ENCODE measurements at regions not wholly inside any gene's neighbourhood (a gene's known extent, or its start where the extent isn't known, plus 50 kb on each side); places are given as distances from the start of the nearest gene placed in this dataset.

DNA sequence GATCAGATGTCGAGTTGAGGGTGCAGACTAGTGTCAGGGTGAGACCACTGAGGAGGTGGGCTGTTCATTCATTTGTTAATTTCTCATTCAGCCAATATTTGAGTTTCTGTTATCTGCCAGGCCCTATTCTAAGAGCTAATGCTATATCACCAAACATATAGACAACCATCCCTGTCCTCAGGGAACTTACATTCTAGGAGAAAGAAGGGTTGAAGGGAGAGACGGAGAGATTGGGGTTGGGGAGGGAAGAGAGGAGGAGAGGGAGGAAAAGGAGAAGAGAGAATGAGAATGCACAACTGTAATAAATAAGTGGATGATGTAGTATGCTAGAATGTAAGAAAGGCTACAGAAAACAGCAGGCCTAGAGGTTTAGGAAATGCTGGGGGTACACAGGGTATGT is 129.9 kb upstream of the PITX1 start:
- TF ChIP-seq, protein P1, sequence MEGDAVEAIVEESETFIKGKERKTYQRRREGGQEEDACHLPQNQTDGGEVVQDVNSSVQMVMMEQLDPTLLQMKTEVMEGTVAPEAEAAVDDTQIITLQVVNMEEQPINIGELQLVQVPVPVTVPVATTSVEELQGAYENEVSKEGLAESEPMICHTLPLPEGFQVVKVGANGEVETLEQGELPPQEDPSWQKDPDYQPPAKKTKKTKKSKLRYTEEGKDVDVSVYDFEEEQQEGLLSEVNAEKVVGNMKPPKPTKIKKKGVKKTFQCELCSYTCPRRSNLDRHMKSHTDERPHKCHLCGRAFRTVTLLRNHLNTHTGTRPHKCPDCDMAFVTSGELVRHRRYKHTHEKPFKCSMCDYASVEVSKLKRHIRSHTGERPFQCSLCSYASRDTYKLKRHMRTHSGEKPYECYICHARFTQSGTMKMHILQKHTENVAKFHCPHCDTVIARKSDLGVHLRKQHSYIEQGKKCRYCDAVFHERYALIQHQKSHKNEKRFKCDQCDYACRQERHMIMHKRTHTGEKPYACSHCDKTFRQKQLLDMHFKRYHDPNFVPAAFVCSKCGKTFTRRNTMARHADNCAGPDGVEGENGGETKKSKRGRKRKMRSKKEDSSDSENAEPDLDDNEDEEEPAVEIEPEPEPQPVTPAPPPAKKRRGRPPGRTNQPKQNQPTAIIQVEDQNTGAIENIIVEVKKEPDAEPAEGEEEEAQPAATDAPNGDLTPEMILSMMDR (IDR thresholded peaks at IDR 0.05; ENCODE audit: low read depth, low read length, missing control alignments): no peak
- H3K4me3 ChIP-seq (ENCODE audit: low read depth, low read length): no peak overlapping the region
- no peak for DNase-seq (ENCODE audit: low read depth)

DNA sequence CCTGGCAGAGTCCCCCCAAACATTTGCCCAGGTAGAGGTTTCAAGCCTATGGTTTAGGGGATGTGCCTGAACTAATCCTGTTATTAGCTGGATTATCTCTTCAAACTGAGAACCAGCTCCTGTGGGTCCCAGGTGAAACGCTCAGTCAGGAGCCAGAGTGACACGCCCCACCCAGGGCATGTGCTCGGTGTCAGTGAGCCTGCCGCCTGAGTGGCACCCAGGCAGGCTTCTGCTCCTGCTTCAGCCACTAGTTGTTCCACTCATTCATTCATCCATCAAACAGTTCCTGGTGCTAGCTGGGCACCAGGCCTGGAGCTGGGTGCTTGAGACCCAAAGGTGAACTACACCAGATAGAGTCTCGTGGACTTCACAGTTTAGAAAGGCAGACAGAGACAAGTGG is 129.4 kb upstream of the PITX1 start:
- TF ChIP-seq, protein P1 (IDR thresholded peaks at IDR 0.05; ENCODE audit: low read depth, low read length, missing control alignments): no peak
- DNase-seq (ENCODE audit: low read depth): no peak
- no peak overlapping the region for H3K4me3 ChIP-seq (ENCODE audit: low read depth, low read length)

DNA sequence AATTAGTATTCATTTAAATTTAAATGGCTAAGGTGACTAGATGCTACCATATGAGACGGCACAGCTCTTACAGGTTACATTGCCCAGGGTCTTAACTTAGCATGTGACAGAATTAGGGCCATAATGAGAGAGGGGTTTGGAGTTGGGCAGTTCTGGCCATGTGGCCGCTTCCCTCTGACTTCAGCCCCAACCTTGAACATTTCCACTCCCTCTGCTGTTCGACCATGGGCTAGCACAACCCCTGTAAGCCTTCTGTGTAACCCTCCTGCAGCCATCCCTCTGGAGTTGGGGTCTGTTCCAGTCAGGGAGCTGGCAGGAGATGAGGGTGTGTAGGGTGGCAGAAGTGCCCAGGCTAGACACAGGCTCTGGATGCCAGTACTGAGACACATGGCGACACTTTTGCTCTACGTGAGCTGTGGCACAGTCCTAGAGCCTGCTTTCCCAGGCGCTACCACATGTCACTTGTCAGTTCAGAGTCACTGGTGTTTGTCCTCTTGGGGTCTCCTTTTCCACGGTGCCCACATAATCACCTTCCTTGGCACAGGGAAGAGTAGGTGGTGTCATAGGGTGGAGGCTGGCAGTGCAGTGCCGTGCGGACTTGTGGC is 128.7 kb upstream of the PITX1 start:
- H3K4me3 ChIP-seq (ENCODE audit: low read depth, low read length): no peak overlapping the region
- TF ChIP-seq, protein P1 (IDR thresholded peaks at IDR 0.05; ENCODE audit: low read depth, low read length, missing control alignments): no peak
- DNase-seq (ENCODE audit: low read depth): no peak

DNA sequence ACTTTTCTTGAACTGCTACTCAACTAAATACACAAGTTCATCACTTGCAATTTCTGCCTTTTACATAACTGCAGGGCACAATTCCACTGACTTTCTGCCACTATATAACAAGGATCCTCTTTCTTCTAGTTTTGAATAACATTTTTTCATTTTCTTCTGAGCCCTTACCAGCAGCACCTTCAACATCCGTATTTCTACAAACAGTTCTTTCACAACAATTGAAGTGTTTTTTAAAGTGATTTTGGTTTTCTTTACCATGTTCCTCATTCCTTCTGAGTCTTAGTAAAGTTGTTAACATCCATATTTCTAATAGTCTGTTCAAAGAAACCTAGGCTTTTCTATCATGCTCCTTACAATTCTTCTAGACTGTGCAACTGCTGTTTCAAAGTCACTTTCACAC is 127.2 kb upstream of the PITX1 start:
- TF ChIP-seq, protein P1 (IDR thresholded peaks at IDR 0.05; ENCODE audit: low read depth, low read length, missing control alignments): no peak
- no peak overlapping the region for H3K4me3 ChIP-seq (ENCODE audit: low read depth, low read length)
- DNase-seq (ENCODE audit: low read depth): no peak

DNA sequence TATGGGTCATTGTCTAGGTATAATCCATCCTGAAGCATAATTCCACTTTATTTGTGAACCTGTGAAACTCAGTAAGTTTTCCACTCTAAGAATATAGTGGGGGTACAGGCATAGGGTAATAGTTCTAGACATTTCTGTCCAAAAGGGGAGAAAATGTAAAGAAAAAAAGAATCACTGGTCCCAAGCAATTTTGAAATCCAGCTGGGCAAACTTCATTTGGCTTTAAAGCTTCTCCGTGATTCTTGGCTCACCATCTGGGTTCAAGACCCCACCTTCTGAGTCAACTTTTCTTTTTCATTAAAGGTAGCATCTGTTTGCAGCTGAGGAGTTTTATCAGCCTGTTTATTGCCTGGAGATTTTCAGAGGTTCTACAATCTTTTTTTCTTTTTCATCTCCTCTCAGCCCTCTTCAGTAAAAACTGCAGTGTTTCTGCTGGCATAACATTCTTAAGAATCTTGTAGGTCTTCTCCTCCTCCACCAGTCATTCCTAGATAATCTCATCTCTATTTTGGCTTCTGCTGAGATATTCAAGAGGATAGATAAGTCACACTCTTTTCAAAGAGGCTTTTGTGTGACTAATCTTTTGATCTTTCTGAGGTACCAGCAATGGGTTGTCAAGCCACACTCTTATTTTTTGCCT is 126.1 kb upstream of the PITX1 start:
- H3K4me3 ChIP-seq (ENCODE audit: low read depth, low read length): no peak overlapping the region
- TF ChIP-seq, protein P1 (IDR thresholded peaks at IDR 0.05; ENCODE audit: low read depth, low read length, missing control alignments): no peak
- DNase-seq (ENCODE audit: low read depth): no peak

DNA sequence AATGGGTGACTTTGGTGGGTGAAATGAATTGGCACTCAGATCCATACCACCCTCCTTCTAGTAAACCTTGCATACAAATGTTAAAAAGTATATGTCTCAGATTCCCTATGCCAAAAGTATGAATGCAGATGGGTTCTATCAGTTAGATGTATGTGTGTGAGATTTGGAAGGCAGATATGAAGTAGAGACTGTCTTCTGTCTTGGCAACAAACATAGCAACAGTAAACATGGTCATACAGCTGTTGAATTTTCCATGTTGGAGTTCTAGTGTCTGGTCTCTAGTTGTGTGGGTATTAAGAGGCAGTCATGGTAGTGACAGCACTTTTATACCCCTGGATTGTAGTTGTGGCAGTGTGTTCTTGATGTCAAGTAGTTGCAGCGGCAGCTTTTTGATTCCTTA is 125.6 kb upstream of the PITX1 start:
- TF ChIP-seq, protein P1 (IDR thresholded peaks at IDR 0.05; ENCODE audit: low read depth, low read length, missing control alignments): no peak
- no peak for DNase-seq (ENCODE audit: low read depth)

DNA sequence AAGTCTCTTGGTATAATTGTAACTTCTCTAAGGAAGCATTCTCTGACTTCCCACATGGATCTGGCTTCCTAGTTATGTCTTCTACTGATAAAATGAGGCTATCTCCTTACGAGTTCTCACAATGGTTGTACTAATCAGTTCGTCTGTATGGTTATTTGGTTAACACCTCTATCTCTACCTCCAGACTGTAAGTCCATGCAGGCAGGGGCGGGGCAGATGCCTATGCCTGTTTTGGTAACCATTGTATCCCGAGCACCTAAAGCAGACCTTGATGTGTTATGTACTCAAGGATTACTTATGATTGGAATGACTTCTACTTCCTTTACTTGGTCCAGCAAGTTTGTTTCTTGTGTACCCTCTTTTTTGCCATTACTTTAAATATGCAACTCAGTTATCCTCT is 125.0 kb upstream of the PITX1 start:
- DNase-seq (ENCODE audit: low read depth): no peak

More for the DNA sequence above, 125.6 kb upstream of the PITX1 start:
- H3K4me3 ChIP-seq (ENCODE audit: low read depth, low read length): no peak overlapping the region

More for the DNA sequence above, 125.0 kb upstream of the PITX1 start:
- H3K4me3 ChIP-seq (ENCODE audit: low read depth, low read length): no peak overlapping the region
- TF ChIP-seq, protein P1 (IDR thresholded peaks at IDR 0.05; ENCODE audit: low read depth, low read length, missing control alignments): no peak
